ENCODE measurements at regions not wholly inside any gene's neighbourhood (a gene's known extent, or its start where the extent isn't known, plus 50 kb on each side); places are given as distances from the start of the nearest gene placed in this dataset.

DNA sequence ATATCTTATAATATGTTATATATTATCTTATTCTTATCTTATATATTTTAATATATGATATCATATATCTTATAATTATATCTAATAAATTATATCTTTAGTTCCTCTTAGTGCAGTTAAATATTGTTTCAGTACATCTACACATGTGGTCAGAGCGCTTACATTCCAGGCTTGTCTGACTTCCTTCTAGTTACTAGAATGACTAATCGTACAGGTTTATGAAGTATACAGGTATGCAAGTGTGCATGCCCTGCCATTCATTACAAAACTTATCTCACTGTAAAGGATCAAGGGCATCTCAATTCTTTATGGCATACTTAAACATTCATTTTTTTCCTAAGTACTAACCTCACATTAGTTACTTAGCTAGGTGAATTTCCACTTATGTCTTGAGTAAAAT, 1278.0 kb upstream of the MAP3K7 start:
- Histone ChIP-seq H3K4me1 (ENCODE audit: insufficient read depth) (no peaks in the 10 kb centered on the region), H2AFZ (no peak overlapping the region), H3K79me2 (no peaks in the 10 kb centered on the region), H3K9me2 (replicated peaks; ENCODE audit: insufficient read depth) (no peaks in the 10 kb centered on the region), H4K20me1 (ENCODE audit: insufficient read depth, poor library complexity, severe bottlenecking) (no peaks in the 10 kb centered on the region), H3K27me3 (no peaks in the 10 kb centered on the region), H3K9me3 (ENCODE audit: low read depth) (no peaks in the 10 kb centered on the region), H3K4me3 (no peak overlapping the region), H3K36me3 (replicated peaks; ENCODE audit: insufficient read depth, low read depth) (no peaks in the 10 kb centered on the region), H3K27ac (no peak overlapping the region), H3K4me2 (no peak overlapping the region)
- no peak for DNase-seq (ENCODE audit: low spot score)
- TF ChIP-seq, protein P1, sequence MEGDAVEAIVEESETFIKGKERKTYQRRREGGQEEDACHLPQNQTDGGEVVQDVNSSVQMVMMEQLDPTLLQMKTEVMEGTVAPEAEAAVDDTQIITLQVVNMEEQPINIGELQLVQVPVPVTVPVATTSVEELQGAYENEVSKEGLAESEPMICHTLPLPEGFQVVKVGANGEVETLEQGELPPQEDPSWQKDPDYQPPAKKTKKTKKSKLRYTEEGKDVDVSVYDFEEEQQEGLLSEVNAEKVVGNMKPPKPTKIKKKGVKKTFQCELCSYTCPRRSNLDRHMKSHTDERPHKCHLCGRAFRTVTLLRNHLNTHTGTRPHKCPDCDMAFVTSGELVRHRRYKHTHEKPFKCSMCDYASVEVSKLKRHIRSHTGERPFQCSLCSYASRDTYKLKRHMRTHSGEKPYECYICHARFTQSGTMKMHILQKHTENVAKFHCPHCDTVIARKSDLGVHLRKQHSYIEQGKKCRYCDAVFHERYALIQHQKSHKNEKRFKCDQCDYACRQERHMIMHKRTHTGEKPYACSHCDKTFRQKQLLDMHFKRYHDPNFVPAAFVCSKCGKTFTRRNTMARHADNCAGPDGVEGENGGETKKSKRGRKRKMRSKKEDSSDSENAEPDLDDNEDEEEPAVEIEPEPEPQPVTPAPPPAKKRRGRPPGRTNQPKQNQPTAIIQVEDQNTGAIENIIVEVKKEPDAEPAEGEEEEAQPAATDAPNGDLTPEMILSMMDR (IDR thresholded peaks at IDR 0.05; ENCODE audit: poor library complexity): no peak
- no peak for TF ChIP-seq EZH2 (IDR thresholded peaks at IDR 0.05; ENCODE audit: borderline replicate concordance)
- TF ChIP-seq EZH2phosphoT487 (IDR thresholded peaks at IDR 0.05; ENCODE audit: low read depth, severe bottlenecking, unreplicated experiment): no peak
- WGBS (ENCODE audit: low lambda C conversion rate, missing lambda C conversion rate): 89% methylated on average over 2 of the region's 2 CpGs

- Histone ChIP-seq H3K4me3 (no peak overlapping the region), H3K9me3 (ENCODE audit: low read depth) (no peaks in the 10 kb centered on the region), H3K27ac (no peak overlapping the region), H3K9me2 (replicated peaks; ENCODE audit: insufficient read depth) (no peaks in the 10 kb centered on the region), H3K4me1 (ENCODE audit: insufficient read depth) (no peaks in the 10 kb centered on the region), H3K36me3 (replicated peaks; ENCODE audit: insufficient read depth, low read depth) (no peaks in the 10 kb centered on the region), H4K20me1 (ENCODE audit: insufficient read depth, poor library complexity, severe bottlenecking) (no peaks in the 10 kb centered on the region), H3K79me2 (no peaks in the 10 kb centered on the region), H2AFZ (no peak overlapping the region), H3K4me2 (no peak overlapping the region), H3K27me3 (no peaks in the 10 kb centered on the region)
- WGBS (ENCODE audit: low lambda C conversion rate, missing lambda C conversion rate): 65% methylated on average over 4 of the region's 4 CpGs
- no peak for DNase-seq (ENCODE audit: low spot score)
- TF ChIP-seq EZH2 (IDR thresholded peaks at IDR 0.05; ENCODE audit: borderline replicate concordance) (no peak), EZH2phosphoT487 (IDR thresholded peaks at IDR 0.05; ENCODE audit: low read depth, severe bottlenecking, unreplicated experiment) (no peak)
- TF ChIP-seq, protein P1 (IDR thresholded peaks at IDR 0.05; ENCODE audit: poor library complexity): no peak
These were observed 1273.9 kb upstream of the MAP3K7 start for GRCh38 chr6:91860541-91861335.

- Histone ChIP-seq H3K9me3 (ENCODE audit: low read depth) (no peaks in the 10 kb centered on the region), H2AFZ (no peak overlapping the region), H3K9me2 (replicated peaks; ENCODE audit: insufficient read depth) (no peaks in the 10 kb centered on the region), H3K27ac (no peak overlapping the region), H3K4me2 (no peak overlapping the region), H3K36me3 (replicated peaks; ENCODE audit: insufficient read depth, low read depth) (no peaks in the 10 kb centered on the region), H3K27me3 (no peaks in the 10 kb centered on the region), H3K79me2 (no peaks in the 10 kb centered on the region), H3K4me3 (no peak overlapping the region), H4K20me1 (ENCODE audit: insufficient read depth, poor library complexity, severe bottlenecking) (no peaks in the 10 kb centered on the region), H3K4me1 (ENCODE audit: insufficient read depth) (no peaks in the 10 kb centered on the region)
- WGBS (ENCODE audit: low lambda C conversion rate, missing lambda C conversion rate): 65% methylated on average over 1 of the region's 1 CpG
- no peak for DNase-seq (ENCODE audit: low spot score)
- TF ChIP-seq EZH2phosphoT487 (IDR thresholded peaks at IDR 0.05; ENCODE audit: low read depth, severe bottlenecking, unreplicated experiment): no peak
- TF ChIP-seq, protein P1 (IDR thresholded peaks at IDR 0.05; ENCODE audit: poor library complexity): no peak
- no peak for TF ChIP-seq EZH2 (IDR thresholded peaks at IDR 0.05; ENCODE audit: borderline replicate concordance)
These were observed 1265.4 kb upstream of the MAP3K7 start for GRCh38 chr6:91852252-91852651.

Data from hepatocyte (in vitro differentiated cells).